Kidney (tissue), 13 donors: ENCODE measurements at regions not wholly inside any gene's neighbourhood (a gene's known extent, or its start where the extent isn't known, plus 50 kb on each side); places are given as distances from the start of the nearest gene placed in this dataset.

Source experiments
- DNase-seq, 5 donors: peaks; one replicate each; pipeline ENCODE4 v3.0.0-alpha.2; 2013 to 2020
- FAIRE-seq: peaks from 2 replicates; lab custom pipeline; 2012; peaks lifted over from hg19 to GRCh38; lab: Jason Lieb, UNC
- H3K27ac ChIP-seq, 2 donors: one replicate each; pipeline ENCODE4 v1.7.0; 2013; ENCODE audit warnings: low read depth in 2 of 2, low read length in 2 of 2, inconsistent platforms in 1 of 2
- H3K27me3 ChIP-seq: one replicate; pipeline ENCODE4 v1.7.1; 2013; ENCODE audit warnings: low read length, inconsistent platforms; ENCODE audit not compliant: control insufficient read depth, insufficient read depth
- H3K36me3 ChIP-seq, 3 donors: one replicate each; pipeline versions ENCODE4 v1.7.0 to v1.7.1; 2013; ENCODE audit warnings: low read length in 3 of 3, control low read depth in 1 of 3, inconsistent platforms in 1 of 3; ENCODE audit not compliant: insufficient read depth in 3 of 3, control insufficient read depth in 2 of 3
- H3K4me1 ChIP-seq, 3 donors: one replicate each; pipeline versions ENCODE4 v1.7.0 to v1.7.1; 2013; ENCODE audit warnings: low read length in 3 of 3, inconsistent platforms in 1 of 3, low read depth in 1 of 3; ENCODE audit not compliant: control insufficient read depth in 2 of 3, insufficient read depth in 2 of 3
- H3K4me3 ChIP-seq, 3 donors: one replicate each; pipeline versions ENCODE4 v1.7.0 to v1.8.1; 2013; ENCODE audit warnings: low read length in 3 of 3, control low read depth in 1 of 3, inconsistent platforms in 1 of 3
- H3K9ac ChIP-seq, 3 donors: one replicate each; pipeline versions ENCODE4 v1.7.0 to v1.7.1; 2013; ENCODE audit warnings: low read length in 3 of 3, control low read depth in 1 of 3, inconsistent platforms in 1 of 3
- H3K9me3 ChIP-seq, 3 donors: one replicate each; pipeline versions ENCODE4 v1.7.0 to v1.7.1; 2013; ENCODE audit warnings: low read length in 3 of 3, control low read depth in 1 of 3, inconsistent platforms in 1 of 3; ENCODE audit not compliant: control insufficient read depth in 2 of 3, insufficient read depth in 1 of 3
- intact Hi-C: fragments of 100-400 bp; cut with DNase I; formaldehyde crosslinking; loops from one replicate; pipeline ENCODE4 v1.11.1; 2022
- TF ChIP-seq, protein P1 (sequence below): IDR thresholded peaks from 3 replicates; pipeline ENCODE4 v1.5.1; 2012; ENCODE audit warnings: mild to moderate bottlenecking, moderate library complexity, borderline replicate concordance; ENCODE audit not compliant: insufficient read depth; ENCODE audit errors: extremely low read depth
- donor health status: control.
- donor health status: control.
- donor health status: control.
- donor health status: control.
- donor health status: control.
- donor health status: DM: yes; HTN: yes; CAD: no.
- donor health status: Normal renal cell carcinoma (clear cell type).

DNA sequence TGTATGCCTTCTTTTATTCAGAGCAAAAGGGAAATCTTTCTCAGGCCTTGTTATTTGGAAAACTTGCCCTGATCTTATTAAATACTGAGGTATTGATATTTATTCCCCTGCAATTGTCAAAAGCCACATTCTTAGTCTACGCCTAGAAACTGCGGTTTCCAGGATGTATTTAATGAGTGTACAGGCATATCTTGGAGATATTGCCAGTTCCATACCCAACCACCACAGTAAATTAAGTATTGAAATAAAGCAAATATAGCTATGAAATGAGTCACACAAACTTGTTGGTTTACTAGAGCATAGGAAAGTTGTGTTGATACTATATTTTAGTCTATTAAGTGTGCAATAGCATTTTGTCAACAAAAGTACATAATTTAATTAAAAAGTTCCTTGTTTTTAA lies 152.7 kb upstream of the CCDC179 start:
- Histone ChIP-seq H3K27ac (no peak overlapping the region), H3K36me3 (no peaks in the 10 kb centered on the region), H3K4me1 (no peaks in the 10 kb centered on the region), H3K9ac (no peak overlapping the region), H3K27me3 (no peaks in the 10 kb centered on the region), H3K9me3 (no peaks in the 10 kb centered on the region), H3K4me3 (no peak overlapping the region)
- DNase-seq (no peak), FAIRE-seq (no peak)
- intact Hi-C loops, result no loop called here
- TF ChIP-seq, protein P1, sequence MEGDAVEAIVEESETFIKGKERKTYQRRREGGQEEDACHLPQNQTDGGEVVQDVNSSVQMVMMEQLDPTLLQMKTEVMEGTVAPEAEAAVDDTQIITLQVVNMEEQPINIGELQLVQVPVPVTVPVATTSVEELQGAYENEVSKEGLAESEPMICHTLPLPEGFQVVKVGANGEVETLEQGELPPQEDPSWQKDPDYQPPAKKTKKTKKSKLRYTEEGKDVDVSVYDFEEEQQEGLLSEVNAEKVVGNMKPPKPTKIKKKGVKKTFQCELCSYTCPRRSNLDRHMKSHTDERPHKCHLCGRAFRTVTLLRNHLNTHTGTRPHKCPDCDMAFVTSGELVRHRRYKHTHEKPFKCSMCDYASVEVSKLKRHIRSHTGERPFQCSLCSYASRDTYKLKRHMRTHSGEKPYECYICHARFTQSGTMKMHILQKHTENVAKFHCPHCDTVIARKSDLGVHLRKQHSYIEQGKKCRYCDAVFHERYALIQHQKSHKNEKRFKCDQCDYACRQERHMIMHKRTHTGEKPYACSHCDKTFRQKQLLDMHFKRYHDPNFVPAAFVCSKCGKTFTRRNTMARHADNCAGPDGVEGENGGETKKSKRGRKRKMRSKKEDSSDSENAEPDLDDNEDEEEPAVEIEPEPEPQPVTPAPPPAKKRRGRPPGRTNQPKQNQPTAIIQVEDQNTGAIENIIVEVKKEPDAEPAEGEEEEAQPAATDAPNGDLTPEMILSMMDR, result no peak

DNA sequence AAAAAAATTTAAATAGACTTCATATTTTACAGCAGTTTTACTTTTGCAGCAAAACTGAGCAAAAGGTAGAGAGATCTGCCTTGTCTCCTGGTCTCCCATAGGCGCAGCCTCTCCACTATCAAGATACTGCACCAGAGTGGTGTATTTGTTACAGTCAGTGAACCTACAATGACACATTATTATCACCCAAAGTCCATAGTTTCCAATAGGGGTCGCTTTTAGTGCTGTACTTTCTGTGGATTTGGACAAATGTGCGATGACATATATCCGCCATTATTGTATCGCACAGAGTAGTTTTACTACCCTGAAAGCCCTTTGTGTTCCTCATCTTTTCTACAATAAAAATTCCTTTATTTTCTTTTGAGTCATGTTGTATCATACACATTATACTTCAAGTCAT lies 153.2 kb upstream of the CCDC179 start:
- FAIRE-seq (no peak), DNase-seq (no peak)
- Histone ChIP-seq H3K36me3 (no peaks in the 10 kb centered on the region), H3K27ac (no peak overlapping the region), H3K9ac (no peak overlapping the region), H3K9me3 (no peaks in the 10 kb centered on the region), H3K4me1 (no peaks in the 10 kb centered on the region), H3K4me3 (no peak overlapping the region), H3K27me3 (no peaks in the 10 kb centered on the region)
- intact Hi-C loops, result no loop called here
- TF ChIP-seq, protein P1, result no peak

DNA sequence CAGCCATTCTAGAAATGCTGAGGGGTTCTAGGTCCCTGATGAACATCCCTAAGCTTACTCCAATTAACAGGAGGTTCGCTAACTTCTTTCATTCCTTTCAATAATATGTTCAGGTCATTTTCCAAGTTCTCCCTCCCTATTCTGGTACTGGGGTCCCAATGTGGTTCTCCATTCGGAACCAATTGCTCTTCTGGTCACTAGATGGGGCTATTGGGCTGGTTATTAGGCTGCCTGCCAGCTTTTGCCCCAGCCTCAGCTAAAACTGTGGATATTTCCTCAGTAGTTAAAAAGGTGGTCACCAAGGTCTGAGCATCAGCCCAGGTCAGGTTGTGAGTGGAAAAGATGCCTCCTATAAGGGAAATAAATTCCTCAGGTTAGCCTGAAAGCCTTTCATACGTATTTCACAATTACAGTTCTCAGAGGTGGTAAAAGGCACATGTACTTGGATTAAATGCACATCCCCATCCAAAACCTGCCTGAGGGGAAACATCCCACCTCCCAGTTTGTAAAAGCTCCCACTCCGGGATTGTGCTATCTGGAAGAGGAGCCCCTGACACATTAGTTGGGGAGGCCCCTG lies 161.1 kb upstream of the CCDC179 start:
- intact Hi-C loops, result no loop called here
- H3K27ac ChIP-seq, result no peak overlapping the region
- peak in 2 of 5 donors; percentile 49 to 56 for DNase-seq
- no peaks in the 10 kb centered on the region for H3K36me3 ChIP-seq
- H3K27me3 ChIP-seq, result no peaks in the 10 kb centered on the region
- H3K9me3 ChIP-seq, result no peaks in the 10 kb centered on the region
- TF ChIP-seq, protein P1, result peak; percentile 47
- no peaks in the 10 kb centered on the region for H3K4me1 ChIP-seq
- FAIRE-seq, result no peak
- H3K9ac ChIP-seq, result no peak overlapping the region
- H3K4me3 ChIP-seq, result no peak overlapping the region

- H3K4me1 ChIP-seq, result no peaks in the 10 kb centered on the region
- FAIRE-seq (no peak), DNase-seq (no peak)
- TF ChIP-seq, protein P1, result no peak
- no peaks in the 10 kb centered on the region for H3K36me3 ChIP-seq
- H3K9ac ChIP-seq, result no peak overlapping the region
- no peak overlapping the region for H3K4me3 ChIP-seq
- no peak overlapping the region for H3K27ac ChIP-seq
- H3K9me3 ChIP-seq, result no peaks in the 10 kb centered on the region
- intact Hi-C loops, result no loop called here
- no peaks in the 10 kb centered on the region for H3K27me3 ChIP-seq
Observed at GRCh38 chr11:23022854-23023253, 162.6 kb upstream of the CCDC179 start.
